ENCODE measurements at regions not wholly inside any gene's neighbourhood (a gene's known extent, or its start where the extent isn't known, plus 50 kb on each side); places are given as distances from the start of the nearest gene placed in this dataset.

DNA sequence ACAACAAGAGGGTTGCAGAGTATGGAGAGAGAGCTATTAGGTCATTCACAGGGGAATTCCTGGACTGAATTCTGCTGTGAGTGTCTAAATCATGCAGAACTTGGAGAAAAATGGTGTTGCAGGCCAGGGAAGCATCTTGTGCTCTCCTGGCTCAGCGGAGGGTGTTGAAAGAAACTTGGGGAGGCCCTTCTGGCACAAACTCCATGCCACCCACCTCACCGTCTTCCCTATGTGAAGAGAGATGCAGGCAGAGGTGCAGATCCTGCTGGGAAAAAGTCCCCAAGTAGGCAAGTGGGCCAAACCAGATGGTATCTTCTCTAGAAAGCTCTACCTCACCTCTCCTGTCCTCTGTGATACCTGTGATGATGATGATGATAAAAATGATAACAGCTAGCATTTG is 604.3 kb upstream of the API5 start:
- no peak overlapping the region for H3K27ac ChIP-seq (ENCODE audit: insufficient read depth, low read length)

DNA sequence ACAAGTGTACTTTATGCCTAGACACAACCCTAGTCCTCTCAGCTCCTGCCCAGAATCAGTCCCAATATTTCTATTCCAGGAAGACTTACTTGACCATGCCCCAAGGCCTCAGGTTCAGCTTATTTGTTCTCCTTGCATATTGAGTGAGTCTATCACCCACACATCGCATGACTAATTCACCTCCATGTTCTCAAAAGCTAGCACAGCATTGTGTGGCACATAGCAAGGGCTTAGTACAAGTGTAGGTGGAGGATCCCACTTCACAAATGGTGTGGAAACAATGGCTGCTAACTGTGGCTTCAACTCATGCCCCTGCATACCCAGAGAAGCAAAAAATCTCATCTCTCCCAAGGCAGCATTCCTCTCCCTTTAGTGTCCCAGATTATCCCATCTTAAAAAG is 602.6 kb upstream of the API5 start:
- TF ChIP-seq, protein P1, sequence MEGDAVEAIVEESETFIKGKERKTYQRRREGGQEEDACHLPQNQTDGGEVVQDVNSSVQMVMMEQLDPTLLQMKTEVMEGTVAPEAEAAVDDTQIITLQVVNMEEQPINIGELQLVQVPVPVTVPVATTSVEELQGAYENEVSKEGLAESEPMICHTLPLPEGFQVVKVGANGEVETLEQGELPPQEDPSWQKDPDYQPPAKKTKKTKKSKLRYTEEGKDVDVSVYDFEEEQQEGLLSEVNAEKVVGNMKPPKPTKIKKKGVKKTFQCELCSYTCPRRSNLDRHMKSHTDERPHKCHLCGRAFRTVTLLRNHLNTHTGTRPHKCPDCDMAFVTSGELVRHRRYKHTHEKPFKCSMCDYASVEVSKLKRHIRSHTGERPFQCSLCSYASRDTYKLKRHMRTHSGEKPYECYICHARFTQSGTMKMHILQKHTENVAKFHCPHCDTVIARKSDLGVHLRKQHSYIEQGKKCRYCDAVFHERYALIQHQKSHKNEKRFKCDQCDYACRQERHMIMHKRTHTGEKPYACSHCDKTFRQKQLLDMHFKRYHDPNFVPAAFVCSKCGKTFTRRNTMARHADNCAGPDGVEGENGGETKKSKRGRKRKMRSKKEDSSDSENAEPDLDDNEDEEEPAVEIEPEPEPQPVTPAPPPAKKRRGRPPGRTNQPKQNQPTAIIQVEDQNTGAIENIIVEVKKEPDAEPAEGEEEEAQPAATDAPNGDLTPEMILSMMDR (conservative IDR thresholded peaks at IDR 0.05 in 1 of 2, IDR thresholded peaks at IDR 0.05 in 1 of 2; ENCODE audit: low read depth in 1 of 2, low read length in 2 of 2): no peak
- TF ChIP-seq EZH2 (IDR thresholded peaks at IDR 0.05; ENCODE audit: low read length, missing control alignments): no peak
- Histone ChIP-seq H3K27me3 (ENCODE audit: control insufficient read depth, insufficient read depth, low read length) (no peaks in the 10 kb centered on the region), H3K4me1 (ENCODE audit: control insufficient read depth, extremely low read depth, insufficient read depth, low read length) (no peaks in the 10 kb centered on the region), H4K20me1 (ENCODE audit: control insufficient read depth, extremely low read depth, insufficient read depth, low read length) (no peaks in the 10 kb centered on the region), H3K79me2 (ENCODE audit: control insufficient read depth, insufficient read depth, low read length) (no peaks in the 10 kb centered on the region), H3K4me3 (replicated peaks in 1 of 4; ENCODE audit: control extremely low read depth in 1 of 4, insufficient read depth in 1 of 4, low read depth in 3 of 4, low read length in 4 of 4) (no peak overlapping the region), H3K27ac (ENCODE audit: insufficient read depth, low read length) (no peak overlapping the region), H3K4me2 (ENCODE audit: extremely low read depth, insufficient read depth, low read length) (no peak overlapping the region), H2AFZ (ENCODE audit: low read length) (no peak overlapping the region), H3K36me3 (ENCODE audit: control insufficient read depth, insufficient read depth, low read length) (no peaks in the 10 kb centered on the region), H3K9ac (ENCODE audit: insufficient read depth, low read length) (no peak overlapping the region), H3K9me3 (ENCODE audit: control insufficient read depth, insufficient read depth, low read depth, low read length) (no peaks in the 10 kb centered on the region)
- DNase-seq (ENCODE audit: low read depth in 2 of 2): no peak

More for the DNA sequence above, 604.3 kb upstream of the API5 start:
- DNase-seq (ENCODE audit: low read depth in 2 of 2): no peak
- TF ChIP-seq, protein P1 (conservative IDR thresholded peaks at IDR 0.05 in 1 of 2, IDR thresholded peaks at IDR 0.05 in 1 of 2; ENCODE audit: low read depth in 1 of 2, low read length in 2 of 2): no peak
- TF ChIP-seq EZH2 (IDR thresholded peaks at IDR 0.05; ENCODE audit: low read length, missing control alignments): no peak
- no peak overlapping the region for H2AFZ ChIP-seq (ENCODE audit: low read length)
- H3K36me3 ChIP-seq (ENCODE audit: control insufficient read depth, insufficient read depth, low read length): no peaks in the 10 kb centered on the region
- no peaks in the 10 kb centered on the region for H3K9me3 ChIP-seq (ENCODE audit: control insufficient read depth, insufficient read depth, low read depth, low read length)
- no peak overlapping the region for H3K9ac ChIP-seq (ENCODE audit: insufficient read depth, low read length)
- H3K79me2 ChIP-seq (ENCODE audit: control insufficient read depth, insufficient read depth, low read length): no peaks in the 10 kb centered on the region
- H3K4me2 ChIP-seq (ENCODE audit: extremely low read depth, insufficient read depth, low read length): no peak overlapping the region
- no peaks in the 10 kb centered on the region for H4K20me1 ChIP-seq (ENCODE audit: control insufficient read depth, extremely low read depth, insufficient read depth, low read length)
- H3K27me3 ChIP-seq (ENCODE audit: control insufficient read depth, insufficient read depth, low read length): no peaks in the 10 kb centered on the region
- no peak overlapping the region for H3K4me3 ChIP-seq (replicated peaks in 1 of 4; ENCODE audit: control extremely low read depth in 1 of 4, insufficient read depth in 1 of 4, low read depth in 3 of 4, low read length in 4 of 4)
- no peaks in the 10 kb centered on the region for H3K4me1 ChIP-seq (ENCODE audit: control insufficient read depth, extremely low read depth, insufficient read depth, low read length)

DNA sequence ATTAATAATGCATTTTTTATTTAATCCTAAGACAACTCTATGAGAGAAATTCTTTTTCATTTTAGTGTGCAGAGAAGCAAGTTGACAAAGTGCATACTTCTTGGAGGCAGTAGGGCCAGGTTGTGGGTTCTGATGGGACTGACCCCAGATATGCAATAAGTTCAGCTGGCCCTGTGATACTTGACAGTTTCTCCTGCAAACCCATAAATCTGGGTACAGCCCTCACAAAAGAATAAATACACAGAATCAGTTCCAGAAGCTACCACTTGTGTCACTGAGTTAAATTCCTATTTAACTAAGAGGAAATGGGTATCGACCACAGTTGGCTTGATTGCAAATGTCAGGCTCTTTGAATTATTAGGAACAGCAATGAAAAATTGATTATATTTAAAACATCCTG is 598.5 kb upstream of the API5 start:
- Histone ChIP-seq H3K79me2 (ENCODE audit: control insufficient read depth, insufficient read depth, low read length) (no peaks in the 10 kb centered on the region), H3K27ac (ENCODE audit: insufficient read depth, low read length) (no peak overlapping the region), H3K36me3 (ENCODE audit: control insufficient read depth, insufficient read depth, low read length) (no peaks in the 10 kb centered on the region), H3K4me1 (ENCODE audit: control insufficient read depth, extremely low read depth, insufficient read depth, low read length) (no peaks in the 10 kb centered on the region), H3K4me3 (replicated peaks in 1 of 4; ENCODE audit: control extremely low read depth in 1 of 4, insufficient read depth in 1 of 4, low read depth in 3 of 4, low read length in 4 of 4) (no peak overlapping the region), H2AFZ (ENCODE audit: low read length) (no peak overlapping the region), H3K27me3 (ENCODE audit: control insufficient read depth, insufficient read depth, low read length) (no peaks in the 10 kb centered on the region), H4K20me1 (ENCODE audit: control insufficient read depth, extremely low read depth, insufficient read depth, low read length) (no peaks in the 10 kb centered on the region), H3K9me3 (ENCODE audit: control insufficient read depth, insufficient read depth, low read depth, low read length) (no peaks in the 10 kb centered on the region), H3K4me2 (ENCODE audit: extremely low read depth, insufficient read depth, low read length) (no peak overlapping the region), H3K9ac (ENCODE audit: insufficient read depth, low read length) (no peak overlapping the region)
- TF ChIP-seq, protein P1 (conservative IDR thresholded peaks at IDR 0.05 in 1 of 2, IDR thresholded peaks at IDR 0.05 in 1 of 2; ENCODE audit: low read depth in 1 of 2, low read length in 2 of 2): no peak
- TF ChIP-seq EZH2 (IDR thresholded peaks at IDR 0.05; ENCODE audit: low read length, missing control alignments): no peak
- no peak for DNase-seq (ENCODE audit: low read depth in 2 of 2)
